NB4 (cell line): ENCODE measurements at regions not wholly inside any gene's neighbourhood (a gene's known extent, or its start where the extent isn't known, plus 50 kb on each side); places are given as distances from the start of the nearest gene placed in this dataset.
A peak's percentile ranks its signal among the peaks of the same experiment; 100 is the strongest.

Source experiments
- DNase-seq: peaks from one replicate; pipeline ENCODE4 v3.0.0; 2010; ENCODE audit warnings: low read depth
- H3K4me3 ChIP-seq: one replicate; pipeline ENCODE4 v1.5.1; 2011; ENCODE audit warnings: mild to moderate bottlenecking, low read depth, low read length, moderate library complexity
- CTCF ChIP-seq: IDR thresholded peaks from one replicate; pipeline ENCODE4 v1.5.1; 2012; ENCODE audit warnings: low read depth, low read length
- MAX ChIP-seq: IDR thresholded peaks from 2 replicates; pipeline ENCODE4 v1.6.1; 2011; ENCODE audit warnings: low read depth, low read length
- MYC ChIP-seq: IDR thresholded peaks from 2 replicates; pipeline ENCODE4 v1.6.1; 2011; ENCODE audit warnings: low read depth, low read length
- POLR2A ChIP-seq: IDR thresholded peaks from 2 replicates; pipeline ENCODE4 v1.6.1; 2011; ENCODE audit warnings: mild to moderate bottlenecking; ENCODE audit not compliant: insufficient read length; ENCODE audit errors: extremely low read depth

- DNase-seq: no peak
- no peak overlapping the region for H3K4me3 ChIP-seq
- TF ChIP-seq MYC (no peak), POLR2A (no peak), CTCF (no peak), MAX (no peak)
Measured at GRCh38 chr10:130416334-130417150, 280.4 kb downstream of the GLRX3 start.

- no peak overlapping the region for H3K4me3 ChIP-seq
- no peak for DNase-seq
- TF ChIP-seq CTCF (no peak), POLR2A (no peak), MAX (no peak), MYC (no peak)
Measured at GRCh38 chr10:130418731-130419130, 282.5 kb downstream of the GLRX3 start.

GRCh38 chr10:130421909-130422308 lies 285.7 kb downstream of the GLRX3 start:
- no peak overlapping the region for H3K4me3 ChIP-seq
- TF ChIP-seq MYC: no peak
- DNase-seq: no peak

GRCh38 chr10:130422366-130423324 lies 286.5 kb downstream of the GLRX3 start:
- TF ChIP-seq MAX: no peak
- TF ChIP-seq CTCF: peak; percentile 21
- no peak overlapping the region for H3K4me3 ChIP-seq
- DNase-seq: peak; percentile 11

- TF ChIP-seq CTCF (no peak), MYC (no peak), POLR2A (no peak), MAX (no peak)
- no peak for DNase-seq
- no peak overlapping the region for H3K4me3 ChIP-seq
Measured at GRCh38 chr10:130423455-130424305, 287.5 kb downstream of the GLRX3 start.

- TF ChIP-seq MYC: no peak
- TF ChIP-seq POLR2A: no peak
- TF ChIP-seq MAX: no peak
- no peak for TF ChIP-seq CTCF
- DNase-seq: no peak
- no peak overlapping the region for H3K4me3 ChIP-seq
Measured at GRCh38 chr10:130424418-130424817, 288.2 kb downstream of the GLRX3 start.
